ENCODE measurements at regions not wholly inside any gene's neighbourhood (a gene's known extent, or its start where the extent isn't known, plus 50 kb on each side); places are given as distances from the start of the nearest gene placed in this dataset.

GRCh38 chr18:57915865-57916582 is 112.9 kb upstream of the ATP8B1 start:
- DNase-seq (ENCODE audit: low read depth): no peak

GRCh38 chr18:57915248-57915647 is 112.1 kb upstream of the ATP8B1 start:
- DNase-seq (ENCODE audit: low read depth): no peak

DNA sequence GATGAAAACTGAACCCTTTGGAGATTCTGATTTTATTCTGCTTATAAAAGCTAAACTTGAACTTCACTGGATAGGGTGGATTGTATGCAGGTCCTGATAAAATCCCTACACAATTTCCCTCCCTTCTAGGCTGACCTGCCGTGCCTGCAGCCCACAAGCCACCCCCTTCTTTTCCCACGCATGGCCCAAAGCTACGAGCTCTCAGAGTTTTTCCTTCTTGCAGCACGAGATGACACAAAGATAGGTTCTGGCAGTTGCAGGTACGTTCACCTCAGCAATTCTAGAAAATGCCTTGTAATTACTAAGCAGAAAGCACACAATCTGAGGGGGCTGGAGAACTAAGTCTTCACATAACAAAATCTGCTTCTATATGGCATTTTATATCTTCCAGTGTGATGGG is 110.6 kb upstream of the ATP8B1 start:
- DNase-seq (ENCODE audit: low read depth): no peak

GRCh38 chr18:57910817-57911216 is 107.7 kb upstream of the ATP8B1 start:
- DNase-seq (ENCODE audit: low read depth): no peak

GRCh38 chr18:57910134-57910533 is 107.0 kb upstream of the ATP8B1 start:
- DNase-seq (ENCODE audit: low read depth): no peak

GRCh38 chr18:57909620-57910019 is 106.5 kb upstream of the ATP8B1 start:
- no peak for DNase-seq (ENCODE audit: low read depth)

DNA sequence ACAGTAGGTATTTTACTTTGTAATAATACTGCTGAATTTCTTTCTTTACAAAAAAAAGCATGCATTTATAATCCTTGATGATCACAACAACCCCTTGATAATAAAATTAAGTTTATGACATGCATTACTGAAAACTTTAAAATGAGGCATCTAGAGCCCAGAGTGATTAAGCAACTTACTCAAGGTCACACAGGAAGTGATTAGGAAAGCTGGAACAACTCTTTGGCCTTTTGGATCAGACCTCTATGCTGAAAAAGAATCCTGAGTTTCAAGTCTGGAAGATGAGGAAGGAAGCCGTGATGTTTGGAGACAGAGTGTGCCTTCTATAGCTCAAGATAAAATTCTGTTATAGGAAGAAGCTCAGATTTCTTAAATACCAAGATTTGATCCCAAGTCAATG is 105.0 kb upstream of the ATP8B1 start:
- DNase-seq (ENCODE audit: low read depth): no peak

DNA sequence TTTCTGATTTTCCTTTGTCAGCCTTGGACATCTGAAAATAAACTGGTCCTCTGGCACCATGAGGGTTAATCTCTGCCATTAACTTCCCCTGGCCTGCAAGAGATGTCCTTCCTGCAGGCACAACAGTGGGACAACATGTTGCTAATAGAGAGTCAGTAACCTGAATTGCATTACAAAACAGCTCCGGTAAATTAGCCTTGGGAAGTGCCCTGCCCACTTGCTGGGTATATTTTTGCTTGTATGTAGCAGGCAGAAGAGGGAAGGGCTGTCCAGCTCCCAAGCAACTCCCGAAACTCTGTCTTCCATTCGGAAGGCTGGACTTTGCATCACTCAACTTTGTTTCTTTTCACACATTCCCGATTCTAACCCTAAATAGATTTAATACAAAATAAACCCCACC is 104.4 kb upstream of the ATP8B1 start:
- DNase-seq (ENCODE audit: low read depth): no peak

DNA sequence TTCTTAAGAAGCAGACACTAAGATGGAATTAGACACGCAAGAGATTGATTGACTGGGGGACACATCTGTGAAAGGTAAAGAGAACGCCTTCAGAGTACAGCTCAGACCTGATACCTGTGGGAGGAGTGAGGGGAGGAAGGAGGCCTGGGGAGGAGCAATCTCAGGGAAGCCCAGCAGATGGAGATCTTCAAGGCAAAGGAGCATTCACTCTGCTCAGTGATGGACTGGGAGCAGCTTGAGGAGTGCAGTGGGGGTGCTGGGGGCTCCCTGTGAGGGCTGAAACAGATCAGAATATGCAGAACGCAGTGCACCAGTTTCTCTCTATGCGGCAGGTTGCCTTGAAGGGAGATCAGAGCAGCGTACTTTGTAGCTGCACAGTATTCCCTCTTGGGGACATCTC is 103.7 kb upstream of the ATP8B1 start:
- DNase-seq (ENCODE audit: low read depth): no peak

GRCh38 chr18:57904535-57904934 is 101.4 kb upstream of the ATP8B1 start:
- DNase-seq (ENCODE audit: low read depth): no peak

- DNase-seq (ENCODE audit: low read depth): no peak
These were observed 99.6 kb upstream of the ATP8B1 start for GRCh38 chr18:57902721-57903120.

DNA sequence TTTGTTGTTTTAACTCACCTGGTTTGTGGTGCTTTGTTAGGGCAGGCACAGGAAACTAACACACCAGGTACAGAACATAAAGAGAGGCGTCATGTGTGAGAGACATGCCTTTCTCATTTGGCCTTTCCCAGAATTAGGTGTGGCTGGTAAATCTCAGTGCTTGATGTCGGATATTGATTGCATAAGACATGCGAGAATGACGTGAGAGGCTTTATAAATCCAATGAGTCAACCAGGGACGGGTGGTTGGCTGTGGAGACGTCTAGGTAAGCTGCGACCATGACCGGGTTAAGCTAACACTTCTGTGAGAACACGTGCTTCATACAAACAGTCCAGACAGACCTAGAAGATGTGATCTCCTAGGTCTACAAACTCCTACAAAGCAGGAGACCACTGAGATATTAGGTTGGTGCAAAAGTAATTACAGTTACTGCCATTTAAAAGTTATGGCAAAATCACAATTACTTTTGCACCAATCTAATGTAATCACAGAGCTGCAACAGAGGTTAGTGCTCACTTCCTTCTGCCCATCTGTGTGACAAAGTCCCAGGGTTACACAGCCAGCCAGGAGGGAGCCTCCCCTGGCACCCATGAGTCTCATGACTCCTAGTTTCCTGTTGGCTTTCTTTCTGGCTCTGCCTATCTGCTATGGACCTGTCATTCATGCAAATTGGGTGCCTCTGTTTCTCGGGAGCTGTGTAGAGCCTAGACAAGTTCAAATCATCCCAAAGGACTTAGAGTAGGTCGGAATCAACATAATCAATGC is 98.9 kb upstream of the ATP8B1 start:
- no peak for DNase-seq (ENCODE audit: low read depth)

DNA sequence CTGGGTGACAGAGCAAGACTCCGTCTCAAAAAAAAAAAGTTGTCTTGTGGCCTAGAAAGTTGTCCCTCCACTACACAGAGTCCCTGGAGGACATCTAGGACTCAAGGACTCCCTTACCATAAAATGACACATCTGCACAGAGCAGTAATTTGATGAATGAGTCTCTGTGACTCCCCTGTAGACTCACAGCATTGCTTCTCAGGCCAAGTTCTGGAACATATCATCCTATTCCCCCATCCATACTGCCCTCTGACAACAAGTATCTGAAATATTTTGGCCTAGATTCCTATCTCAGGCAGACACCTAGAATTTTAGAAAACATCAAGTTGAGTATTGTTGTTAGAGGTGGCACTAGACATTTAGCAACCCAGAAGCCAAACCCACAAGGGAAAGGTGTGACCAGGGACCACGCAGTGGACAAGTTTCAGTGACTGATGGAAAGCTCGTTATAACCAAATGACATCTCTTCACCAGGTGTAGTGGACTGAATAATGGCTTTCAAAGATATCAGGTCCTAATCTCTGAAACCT is 97.9 kb upstream of the ATP8B1 start:
- peak; percentile 24 for DNase-seq (ENCODE audit: low read depth)

GRCh38 chr18:57898506-57899124 is 95.5 kb upstream of the ATP8B1 start:
- peak; percentile 90 for DNase-seq (ENCODE audit: low read depth)

DNA sequence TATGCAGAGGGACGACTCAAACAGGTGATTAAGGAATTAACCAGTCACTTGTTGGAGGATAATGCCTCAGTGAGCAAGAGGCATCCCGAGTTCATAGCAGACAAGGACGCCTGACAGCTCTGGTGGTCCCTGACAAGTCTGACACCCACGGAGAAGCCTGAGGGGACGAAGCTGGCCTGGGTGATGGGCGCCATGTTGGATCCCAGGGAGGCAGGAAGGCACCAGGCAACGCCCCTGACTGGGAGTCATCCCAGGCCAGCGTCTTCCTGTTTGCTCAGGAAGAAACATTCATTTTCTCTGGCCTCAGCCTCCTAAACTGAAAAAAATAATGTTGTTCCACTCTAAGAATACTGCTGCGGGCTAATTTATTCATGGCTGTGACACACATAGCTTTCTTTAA is 92.1 kb upstream of the ATP8B1 start:
- DNase-seq (ENCODE audit: low read depth): no peak

- DNase-seq (ENCODE audit: low read depth): no peak
These were observed 88.7 kb upstream of the ATP8B1 start for GRCh38 chr18:57891707-57892391.

GRCh38 chr18:57890266-57890665 is 87.2 kb upstream of the ATP8B1 start:
- DNase-seq (ENCODE audit: low read depth): no peak

DNA sequence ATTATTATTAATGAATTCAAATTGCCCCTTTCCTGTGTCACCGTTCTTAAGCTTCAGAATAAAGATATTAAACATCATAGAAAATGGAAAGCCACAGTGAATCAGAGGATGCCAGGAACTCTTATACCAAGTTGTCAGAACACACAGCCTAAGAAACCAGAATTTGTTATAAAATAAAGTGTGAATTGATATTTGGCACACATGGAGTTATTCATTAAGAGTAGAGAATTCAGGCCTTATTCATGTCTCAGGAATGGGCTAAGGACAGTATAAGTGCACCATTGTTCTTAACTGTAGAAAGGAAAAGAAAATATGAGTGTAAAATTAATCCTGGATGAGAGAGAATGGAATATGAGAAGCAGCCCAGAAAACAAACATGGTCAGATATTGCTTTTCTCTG is 86.7 kb upstream of the ATP8B1 start:
- no peak for DNase-seq (ENCODE audit: low read depth)

DNA sequence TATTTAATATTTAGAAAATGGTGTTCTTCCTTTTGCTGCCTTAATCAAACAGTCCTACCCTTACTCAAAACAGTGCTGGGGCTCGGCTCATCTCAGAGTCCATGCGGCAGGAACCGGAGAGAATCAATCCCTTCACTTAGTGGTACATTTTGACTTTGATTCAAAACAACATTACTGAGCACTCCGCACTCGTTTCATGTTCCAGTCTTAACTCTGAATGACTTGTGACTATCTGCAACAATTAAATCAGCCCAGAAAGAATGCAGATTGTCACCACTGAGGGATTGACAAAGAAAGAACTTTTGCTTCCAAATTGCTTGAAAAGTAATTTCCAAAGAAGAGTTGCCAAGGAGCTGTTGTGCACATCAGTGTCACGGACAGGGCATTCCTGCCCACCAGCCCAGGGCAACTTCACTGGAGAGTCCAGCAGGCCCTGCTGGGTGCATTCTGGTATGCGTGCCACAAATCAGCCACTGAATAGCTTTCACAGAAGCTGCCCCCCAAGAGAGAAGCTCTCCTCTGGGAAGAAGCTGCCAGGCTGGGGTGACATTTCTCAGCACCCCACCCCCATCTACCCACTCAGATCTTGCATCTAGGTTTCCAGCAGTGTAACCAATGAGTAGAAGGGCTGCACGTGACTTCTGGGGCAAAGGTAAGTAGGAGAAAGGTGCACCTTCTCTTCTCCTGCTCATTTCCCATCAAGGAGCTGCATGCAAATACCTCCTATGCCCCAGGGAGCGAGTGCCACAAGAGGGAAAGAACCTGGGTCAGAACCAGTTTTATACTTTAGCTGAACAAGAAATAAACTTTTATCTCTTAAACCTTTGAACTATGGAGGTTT is 84.6 kb upstream of the ATP8B1 start:
- DNase-seq (ENCODE audit: low read depth): no peak

DNA sequence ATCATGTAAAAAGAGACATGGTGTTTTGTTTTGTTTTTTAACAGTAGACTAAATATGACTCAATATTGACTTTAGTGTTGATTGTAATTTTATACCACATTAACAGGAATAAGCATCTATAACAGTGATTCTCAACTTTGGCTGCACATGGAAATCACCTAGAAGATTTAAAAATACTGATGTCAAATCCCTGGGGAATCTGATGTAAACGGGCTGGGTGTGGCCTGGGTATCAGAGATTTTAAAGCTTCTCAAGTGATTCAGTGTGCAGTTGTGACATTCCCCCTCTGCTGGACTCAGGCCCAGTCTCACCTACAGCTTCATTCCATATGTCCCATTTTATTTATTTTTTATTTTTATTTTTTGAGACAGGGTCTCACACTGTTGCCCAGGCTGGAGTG is 82.8 kb upstream of the ATP8B1 start:
- DNase-seq (ENCODE audit: low read depth): no peak

- DNase-seq (ENCODE audit: low read depth): no peak
These were observed 79.3 kb upstream of the ATP8B1 start for GRCh38 chr18:57882465-57882864.

Measured in GM04504 (cell line).